Vagina (tissue), 2 donors: ENCODE measurements at regions not wholly inside any gene's neighbourhood (a gene's known extent, or its start where the extent isn't known, plus 50 kb on each side); places are given as distances from the start of the nearest gene placed in this dataset.

Experiments used
- CTCF ChIP-seq, 3 experiments: fragments of 450-650 bp in 2 of 3; fragments of 200-600 bp in 1 of 3; sonication (generic) in 1 of 3; IDR thresholded peaks; one replicate each; pipeline ENCODE4 v1.5.1; 2017 to 2019; ENCODE audit warnings: antibody characterized with exemption in 3 of 3, mild to moderate bottlenecking in 2 of 3, moderate library complexity in 2 of 3
- POLR2A ChIP-seq, 2 donors: fragments of 450-650 bp; IDR thresholded peaks; one replicate each; pipeline ENCODE4 v1.6.1; 2017; ENCODE audit warnings: antibody characterized with exemption in 2 of 2, mild to moderate bottlenecking in 2 of 2, moderate library complexity in 2 of 2

- TF ChIP-seq CTCF (IDR thresholded peaks at IDR 0.05): no peak
- TF ChIP-seq POLR2A (IDR thresholded peaks at IDR 0.05): no peak
These were observed 121.4 kb upstream of the SEC61G start for GRCh38 chr7:54880326-54880989.
